ENCODE measurements at regions not wholly inside any gene's neighbourhood (a gene's known extent, or its start where the extent isn't known, plus 50 kb on each side); places are given as distances from the start of the nearest gene placed in this dataset.

DNA sequence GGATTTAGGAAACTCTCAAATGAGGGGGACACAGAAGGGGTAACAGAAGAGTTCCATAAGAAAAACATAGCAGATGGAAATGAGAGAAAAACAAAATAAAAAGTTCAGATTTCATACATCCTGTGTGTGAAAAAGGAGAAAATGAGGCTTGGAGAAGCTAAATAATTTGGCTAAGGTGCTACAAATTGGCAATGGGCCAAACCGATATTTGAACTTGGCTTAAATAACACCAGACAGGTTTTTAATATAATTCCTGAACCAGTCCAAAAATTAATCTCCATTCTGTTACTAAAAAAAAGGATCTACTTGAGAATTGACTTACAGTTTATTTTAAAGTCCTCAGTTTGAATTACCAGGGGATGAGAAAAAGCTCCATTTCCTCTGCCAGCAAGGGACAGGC lies 342.9 kb upstream of the DPH6 start:
- intact Hi-C loops (cut with micrococcal nuclease; ENCODE audit: unreplicated experiment) = no loop called here
- ATAC-seq (no peak), DNase-seq (ENCODE audit: low read depth, low spot score) (no peak)
- ChIA-PET POLR2A (interaction anchor here (0.8 kb wide), 1 partner anchor 138 kb away, joined by 4 read pairs; no protein-coding TSS in a partner anchor), CTCF (no interaction called here)
- Histone ChIP-seq H3K4me3 (ENCODE audit: low read depth in 2 of 2, low read length in 2 of 2) (no peak overlapping the region), H3K27me3 (ENCODE audit: control insufficient read depth, insufficient read depth, low read length) (no peaks in the 10 kb centered on the region), H3K27ac (ENCODE audit: low read length) (no peak overlapping the region), H3K4me1 (ENCODE audit: control insufficient read depth, insufficient read depth, low read length) (no peaks in the 10 kb centered on the region), H3K36me3 (ENCODE audit: control insufficient read depth, insufficient read depth, low read length) (no peaks in the 10 kb centered on the region), H3K9me3 (ENCODE audit: control insufficient read depth, insufficient read depth, low read depth, low read length) (no peaks in the 10 kb centered on the region)
- no TSS peak for BruUV-seq (replicated peaks)
- no peak for TF ChIP-seq TCF7L2 (IDR thresholded peaks at IDR 0.05; ENCODE audit: low read depth, low read length)
- TF ChIP-seq, protein P1, sequence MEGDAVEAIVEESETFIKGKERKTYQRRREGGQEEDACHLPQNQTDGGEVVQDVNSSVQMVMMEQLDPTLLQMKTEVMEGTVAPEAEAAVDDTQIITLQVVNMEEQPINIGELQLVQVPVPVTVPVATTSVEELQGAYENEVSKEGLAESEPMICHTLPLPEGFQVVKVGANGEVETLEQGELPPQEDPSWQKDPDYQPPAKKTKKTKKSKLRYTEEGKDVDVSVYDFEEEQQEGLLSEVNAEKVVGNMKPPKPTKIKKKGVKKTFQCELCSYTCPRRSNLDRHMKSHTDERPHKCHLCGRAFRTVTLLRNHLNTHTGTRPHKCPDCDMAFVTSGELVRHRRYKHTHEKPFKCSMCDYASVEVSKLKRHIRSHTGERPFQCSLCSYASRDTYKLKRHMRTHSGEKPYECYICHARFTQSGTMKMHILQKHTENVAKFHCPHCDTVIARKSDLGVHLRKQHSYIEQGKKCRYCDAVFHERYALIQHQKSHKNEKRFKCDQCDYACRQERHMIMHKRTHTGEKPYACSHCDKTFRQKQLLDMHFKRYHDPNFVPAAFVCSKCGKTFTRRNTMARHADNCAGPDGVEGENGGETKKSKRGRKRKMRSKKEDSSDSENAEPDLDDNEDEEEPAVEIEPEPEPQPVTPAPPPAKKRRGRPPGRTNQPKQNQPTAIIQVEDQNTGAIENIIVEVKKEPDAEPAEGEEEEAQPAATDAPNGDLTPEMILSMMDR (IDR thresholded peaks at IDR 0.05) = no peak
- TF ChIP-seq SIN3A (IDR thresholded peaks at IDR 0.05; ENCODE audit: borderline replicate concordance, insufficient read depth, low read depth, low read length) = no peak
- TF ChIP-seq, protein P2, sequence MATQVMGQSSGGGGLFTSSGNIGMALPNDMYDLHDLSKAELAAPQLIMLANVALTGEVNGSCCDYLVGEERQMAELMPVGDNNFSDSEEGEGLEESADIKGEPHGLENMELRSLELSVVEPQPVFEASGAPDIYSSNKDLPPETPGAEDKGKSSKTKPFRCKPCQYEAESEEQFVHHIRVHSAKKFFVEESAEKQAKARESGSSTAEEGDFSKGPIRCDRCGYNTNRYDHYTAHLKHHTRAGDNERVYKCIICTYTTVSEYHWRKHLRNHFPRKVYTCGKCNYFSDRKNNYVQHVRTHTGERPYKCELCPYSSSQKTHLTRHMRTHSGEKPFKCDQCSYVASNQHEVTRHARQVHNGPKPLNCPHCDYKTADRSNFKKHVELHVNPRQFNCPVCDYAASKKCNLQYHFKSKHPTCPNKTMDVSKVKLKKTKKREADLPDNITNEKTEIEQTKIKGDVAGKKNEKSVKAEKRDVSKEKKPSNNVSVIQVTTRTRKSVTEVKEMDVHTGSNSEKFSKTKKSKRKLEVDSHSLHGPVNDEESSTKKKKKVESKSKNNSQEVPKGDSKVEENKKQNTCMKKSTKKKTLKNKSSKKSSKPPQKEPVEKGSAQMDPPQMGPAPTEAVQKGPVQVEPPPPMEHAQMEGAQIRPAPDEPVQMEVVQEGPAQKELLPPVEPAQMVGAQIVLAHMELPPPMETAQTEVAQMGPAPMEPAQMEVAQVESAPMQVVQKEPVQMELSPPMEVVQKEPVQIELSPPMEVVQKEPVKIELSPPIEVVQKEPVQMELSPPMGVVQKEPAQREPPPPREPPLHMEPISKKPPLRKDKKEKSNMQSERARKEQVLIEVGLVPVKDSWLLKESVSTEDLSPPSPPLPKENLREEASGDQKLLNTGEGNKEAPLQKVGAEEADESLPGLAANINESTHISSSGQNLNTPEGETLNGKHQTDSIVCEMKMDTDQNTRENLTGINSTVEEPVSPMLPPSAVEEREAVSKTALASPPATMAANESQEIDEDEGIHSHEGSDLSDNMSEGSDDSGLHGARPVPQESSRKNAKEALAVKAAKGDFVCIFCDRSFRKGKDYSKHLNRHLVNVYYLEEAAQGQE (IDR thresholded peaks at IDR 0.05; ENCODE audit: insufficient read depth in 1 of 2, low read depth in 2 of 2, low read length in 1 of 2) = no peak
- TF ChIP-seq POLR2AphosphoS5 (IDR thresholded peaks at IDR 0.05; ENCODE audit: low read depth, low read length) = no peak
- in situ Hi-C loops (cut with HindIII; ENCODE audit: low pct_unique_long_range_greater_than_20kb, low sequenced_read_pairs) = no loop called here

DNA sequence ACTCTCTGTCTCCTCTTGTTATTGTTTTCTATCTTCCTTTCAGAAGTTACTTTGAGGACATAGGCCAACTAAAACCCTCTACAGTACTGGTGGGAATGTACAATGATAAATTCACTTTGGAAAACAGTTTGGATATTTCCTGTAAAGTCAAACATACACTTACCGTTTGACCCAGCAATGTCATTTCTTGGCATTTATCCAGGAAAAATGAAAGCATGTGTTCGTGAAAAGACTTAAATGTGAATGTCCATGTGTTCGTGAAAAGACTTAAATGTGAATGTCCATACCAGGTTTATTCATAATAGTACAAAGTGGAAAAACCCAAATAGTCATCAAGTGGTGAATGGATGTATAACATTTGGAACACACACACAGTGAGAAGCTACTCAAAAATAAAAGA lies 361.5 kb upstream of the DPH6 start:
- Histone ChIP-seq H3K27me3 (ENCODE audit: control insufficient read depth, insufficient read depth, low read length) (no peaks in the 10 kb centered on the region), H3K36me3 (ENCODE audit: control insufficient read depth, insufficient read depth, low read length) (no peaks in the 10 kb centered on the region), H3K27ac (ENCODE audit: low read length) (no peak overlapping the region), H3K4me1 (ENCODE audit: control insufficient read depth, insufficient read depth, low read length) (no peaks in the 10 kb centered on the region), H3K4me3 (ENCODE audit: low read depth in 2 of 2, low read length in 2 of 2) (no peak overlapping the region), H3K9me3 (ENCODE audit: control insufficient read depth, insufficient read depth, low read depth, low read length) (no peaks in the 10 kb centered on the region; the same call in 1 of the 2 replicates)
- ATAC-seq (no peak), DNase-seq (ENCODE audit: low read depth, low spot score) (no peak)
- in situ Hi-C loops (cut with HindIII; ENCODE audit: low pct_unique_long_range_greater_than_20kb, low sequenced_read_pairs) (no loop called here), intact Hi-C loops (cut with micrococcal nuclease; ENCODE audit: unreplicated experiment) (no loop called here)
- no peak for TF ChIP-seq TCF7L2 (IDR thresholded peaks at IDR 0.05; ENCODE audit: low read depth, low read length)
- POLR2A ChIA-PET = no interaction called here
- CTCF ChIA-PET = no interaction called here
- no TSS peak for BruUV-seq (replicated peaks)

DNA sequence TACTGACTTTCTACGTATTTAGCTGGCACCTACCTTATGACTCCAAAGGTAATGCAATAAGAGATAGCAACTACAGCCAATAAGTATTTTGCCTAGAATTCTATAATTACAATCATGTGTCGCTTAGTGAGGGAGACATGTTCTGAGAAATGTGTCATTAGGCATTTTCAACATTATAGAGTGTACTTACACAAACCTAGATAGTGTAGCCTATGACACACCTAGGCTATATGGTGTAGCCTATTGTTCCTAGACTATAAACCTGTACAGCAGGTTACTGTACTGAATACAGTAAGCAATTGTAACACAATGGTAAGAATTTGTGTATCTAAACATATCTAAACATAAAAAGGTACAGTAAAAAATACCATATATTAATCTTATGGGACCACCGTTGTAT lies 363.4 kb upstream of the DPH6 start:
- ATAC-seq = no peak
- in situ Hi-C loops (cut with HindIII; ENCODE audit: low pct_unique_long_range_greater_than_20kb, low sequenced_read_pairs) (no loop called here), intact Hi-C loops (cut with micrococcal nuclease; ENCODE audit: unreplicated experiment) (no loop called here)
- no peak for DNase-seq (ENCODE audit: low read depth, low spot score)
- TF ChIP-seq, protein P2 (IDR thresholded peaks at IDR 0.05; ENCODE audit: insufficient read depth in 1 of 2, low read depth in 2 of 2, low read length in 1 of 2) = no peak
- TF ChIP-seq SIN3A (IDR thresholded peaks at IDR 0.05; ENCODE audit: borderline replicate concordance, insufficient read depth, low read depth, low read length) (no peak), POLR2AphosphoS5 (IDR thresholded peaks at IDR 0.05; ENCODE audit: low read depth, low read length) (no peak), TCF7L2 (IDR thresholded peaks at IDR 0.05; ENCODE audit: low read depth, low read length) (no peak)
- TF ChIP-seq, protein P1 (IDR thresholded peaks at IDR 0.05) = no peak
- Histone ChIP-seq H3K27ac (ENCODE audit: low read length) (no peak overlapping the region), H3K4me1 (ENCODE audit: control insufficient read depth, insufficient read depth, low read length) (no peaks in the 10 kb centered on the region), H3K36me3 (ENCODE audit: control insufficient read depth, insufficient read depth, low read length) (no peaks in the 10 kb centered on the region), H3K4me3 (ENCODE audit: low read depth in 2 of 2, low read length in 2 of 2) (no peak overlapping the region), H3K27me3 (ENCODE audit: control insufficient read depth, insufficient read depth, low read length) (no peaks in the 10 kb centered on the region), H3K9me3 (ENCODE audit: control insufficient read depth, insufficient read depth, low read depth, low read length) (no peaks in the 10 kb centered on the region)
- CTCF ChIA-PET = no interaction called here
- POLR2A ChIA-PET = no interaction called here
- no TSS peak for BruUV-seq (replicated peaks)

All from Panc1 (cell line).